Prostate gland (tissue), 2 donors: ENCODE measurements at regions not wholly inside any gene's neighbourhood (a gene's known extent, or its start where the extent isn't known, plus 50 kb on each side); places are given as distances from the start of the nearest gene placed in this dataset.

Experiments used
- POLR2A ChIP-seq: fragments of 450-650 bp; IDR thresholded peaks from one replicate; pipeline ENCODE4 v1.6.1; 2016; ENCODE audit warnings: antibody characterized with exemption, mild to moderate bottlenecking
- TF ChIP-seq, protein P1 (sequence below), 4 experiments: fragments of 200-600 bp in 2 of 4; fragments of 450-650 bp in 2 of 4; sonication (generic) in 2 of 4; IDR thresholded peaks; 1 replicate in 3 of 4; 2 replicates in 1 of 4; pipeline ENCODE4 v1.5.1; 2016 to 2019; ENCODE audit warnings: antibody characterized with exemption in 4 of 4, mild to moderate bottlenecking in 2 of 4, moderate library complexity in 2 of 4

- TF ChIP-seq, protein P1, sequence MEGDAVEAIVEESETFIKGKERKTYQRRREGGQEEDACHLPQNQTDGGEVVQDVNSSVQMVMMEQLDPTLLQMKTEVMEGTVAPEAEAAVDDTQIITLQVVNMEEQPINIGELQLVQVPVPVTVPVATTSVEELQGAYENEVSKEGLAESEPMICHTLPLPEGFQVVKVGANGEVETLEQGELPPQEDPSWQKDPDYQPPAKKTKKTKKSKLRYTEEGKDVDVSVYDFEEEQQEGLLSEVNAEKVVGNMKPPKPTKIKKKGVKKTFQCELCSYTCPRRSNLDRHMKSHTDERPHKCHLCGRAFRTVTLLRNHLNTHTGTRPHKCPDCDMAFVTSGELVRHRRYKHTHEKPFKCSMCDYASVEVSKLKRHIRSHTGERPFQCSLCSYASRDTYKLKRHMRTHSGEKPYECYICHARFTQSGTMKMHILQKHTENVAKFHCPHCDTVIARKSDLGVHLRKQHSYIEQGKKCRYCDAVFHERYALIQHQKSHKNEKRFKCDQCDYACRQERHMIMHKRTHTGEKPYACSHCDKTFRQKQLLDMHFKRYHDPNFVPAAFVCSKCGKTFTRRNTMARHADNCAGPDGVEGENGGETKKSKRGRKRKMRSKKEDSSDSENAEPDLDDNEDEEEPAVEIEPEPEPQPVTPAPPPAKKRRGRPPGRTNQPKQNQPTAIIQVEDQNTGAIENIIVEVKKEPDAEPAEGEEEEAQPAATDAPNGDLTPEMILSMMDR (IDR thresholded peaks at IDR 0.05) = no peak
- no peak for TF ChIP-seq POLR2A
These were observed 82.2 kb downstream of the LMO4 start for GRCh38 chr1:87410776-87411480.
